Stimulated activated naive CD8-positive, alpha-beta T cell treated with anti-CD3 and anti-CD28 coated beads, Interleukin-15, amount 100 ng/mL, for 72 hours (primary cell): ENCODE measurements at regions not wholly inside any gene's neighbourhood (a gene's known extent, or its start where the extent isn't known, plus 50 kb on each side); places are given as distances from the start of the nearest gene placed in this dataset.

ENCODE experiments used
- ATAC-seq: fragments of 150-1000 bp; cut with Tn5 transposase; 2 replicates; pipeline ENCODE4 v1.10.0; 2021; ENCODE audit warnings: mild to moderate bottlenecking, moderate library complexity
- DNase-seq, 2 donors: peaks; one replicate each; pipeline ENCODE4 v3.0.0; 2021 to 2022
- H3K27ac Mint-ChIP-seq, 2 donors: one replicate each; pipeline ENCODE4 v1.8.0; 2022; ENCODE audit warnings: mild to moderate bottlenecking in 2 of 2, mixed read lengths in 2 of 2, moderate library complexity in 2 of 2
- H3K27me3 Mint-ChIP-seq: one replicate; pipeline ENCODE4 v1.8.0; 2022; ENCODE audit warnings: mixed read lengths
- H3K4me1 Mint-ChIP-seq: one replicate; pipeline ENCODE4 v1.8.0; 2022; ENCODE audit warnings: mild to moderate bottlenecking, mixed read lengths
- H3K4me3 Mint-ChIP-seq, 2 donors: one replicate each; pipeline ENCODE4 v1.8.0; 2022; ENCODE audit warnings: mild to moderate bottlenecking in 2 of 2, mixed read lengths in 2 of 2, moderate library complexity in 1 of 2
- H3K9me3 Mint-ChIP-seq, 2 donors: one replicate each; pipeline ENCODE4 v1.8.0; 2022; ENCODE audit warnings: mixed read lengths in 2 of 2

- no peak for DNase-seq
- Mint-ChIP-seq H3K9me3 (no peaks in the 10 kb centered on the region), H3K27ac (peak overlapping the region in 1 of 2 donors; percentile 58), H3K4me3 (peak overlapping the region; percentile 89 to 96), H3K27me3 (no peaks in the 10 kb centered on the region), H3K4me1 (peaks cover 92% of the 10 kb centered on the region)
- no peak for ATAC-seq
These were observed 112.9 kb upstream of the ARHGEF3 start for GRCh38 chr3:56914646-56915045.

- ATAC-seq (no peak), DNase-seq (no peak)
- Mint-ChIP-seq H3K9me3 (no peaks in the 10 kb centered on the region), H3K4me3 (no peak overlapping the region), H3K27me3 (no peaks in the 10 kb centered on the region), H3K27ac (no peak overlapping the region), H3K4me1 (peaks cover 83% of the 10 kb centered on the region)
These were observed 109.6 kb upstream of the ARHGEF3 start for GRCh38 chr3:56911363-56911762.

DNA sequence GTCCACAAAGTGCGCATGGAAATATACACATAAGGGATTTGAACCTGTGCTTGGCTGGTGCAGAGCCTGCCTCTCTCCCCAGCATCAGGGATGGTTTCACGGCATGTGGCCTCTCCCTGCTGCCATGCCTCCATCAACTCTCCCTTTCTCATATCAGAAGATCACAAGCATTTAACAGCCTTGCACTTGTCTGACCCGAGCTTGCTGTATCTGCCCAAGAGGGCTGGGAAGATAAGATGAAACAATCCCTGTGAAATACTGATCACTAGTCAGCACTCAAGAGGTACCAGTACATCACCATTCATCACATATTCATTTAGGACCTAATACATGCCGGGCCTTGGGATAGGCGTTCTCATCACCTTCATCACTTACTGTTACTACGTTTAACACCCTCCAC lies 107.6 kb upstream of the ARHGEF3 start:
- H3K4me3 Mint-ChIP-seq: no peak overlapping the region
- peaks cover 79% of the 10 kb centered on the region for H3K4me1 Mint-ChIP-seq
- H3K9me3 Mint-ChIP-seq: no peaks in the 10 kb centered on the region
- H3K27ac Mint-ChIP-seq: no peak overlapping the region
- H3K27me3 Mint-ChIP-seq: no peaks in the 10 kb centered on the region
- ATAC-seq (no peak), DNase-seq (no peak)

GRCh38 chr3:56908004-56908403 lies 106.3 kb upstream of the ARHGEF3 start:
- H3K9me3 Mint-ChIP-seq: no peaks in the 10 kb centered on the region
- H3K27ac Mint-ChIP-seq: peak overlapping the region in 1 of 2 donors; percentile 19
- ATAC-seq (no peak), DNase-seq (no peak)
- H3K4me3 Mint-ChIP-seq: no peak overlapping the region
- no peaks in the 10 kb centered on the region for H3K27me3 Mint-ChIP-seq
- H3K4me1 Mint-ChIP-seq: peaks cover 73% of the 10 kb centered on the region

DNA sequence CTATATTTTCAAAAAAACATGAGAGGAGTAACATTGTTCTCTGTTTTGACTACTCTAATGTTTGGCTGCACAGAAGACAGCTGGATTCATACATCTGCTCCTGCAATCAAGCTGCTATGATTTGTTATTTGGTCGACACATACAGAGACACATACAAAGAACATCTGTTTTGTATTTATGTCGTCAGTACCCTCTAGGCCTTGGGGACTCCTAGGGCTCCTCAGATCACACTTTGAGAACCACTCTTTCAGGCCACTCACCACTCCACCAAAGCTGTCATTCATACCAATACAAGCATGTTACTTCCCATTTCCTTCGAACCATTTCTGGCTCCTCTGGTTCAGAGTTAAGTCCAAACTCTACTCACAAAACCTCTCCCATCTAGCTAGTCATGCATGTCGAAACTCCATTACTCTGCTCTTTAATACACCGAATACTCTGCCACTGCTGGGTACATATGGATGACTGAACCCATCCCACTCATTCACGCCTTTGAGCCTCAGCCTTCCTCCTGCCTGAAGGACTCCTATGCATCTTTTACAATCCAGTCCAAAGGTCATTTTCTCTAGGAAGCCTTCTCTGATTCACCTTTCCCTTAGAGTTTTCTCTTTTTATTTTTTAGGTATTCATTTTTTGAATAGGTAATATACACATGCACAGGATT lies 102.9 kb upstream of the ARHGEF3 start:
- Mint-ChIP-seq H3K4me3 (no peak overlapping the region), H3K9me3 (no peaks in the 10 kb centered on the region), H3K27ac (no peak overlapping the region), H3K4me1 (peaks cover 78% of the 10 kb centered on the region), H3K27me3 (no peaks in the 10 kb centered on the region)
- no peak for DNase-seq
- ATAC-seq: no peak

DNA sequence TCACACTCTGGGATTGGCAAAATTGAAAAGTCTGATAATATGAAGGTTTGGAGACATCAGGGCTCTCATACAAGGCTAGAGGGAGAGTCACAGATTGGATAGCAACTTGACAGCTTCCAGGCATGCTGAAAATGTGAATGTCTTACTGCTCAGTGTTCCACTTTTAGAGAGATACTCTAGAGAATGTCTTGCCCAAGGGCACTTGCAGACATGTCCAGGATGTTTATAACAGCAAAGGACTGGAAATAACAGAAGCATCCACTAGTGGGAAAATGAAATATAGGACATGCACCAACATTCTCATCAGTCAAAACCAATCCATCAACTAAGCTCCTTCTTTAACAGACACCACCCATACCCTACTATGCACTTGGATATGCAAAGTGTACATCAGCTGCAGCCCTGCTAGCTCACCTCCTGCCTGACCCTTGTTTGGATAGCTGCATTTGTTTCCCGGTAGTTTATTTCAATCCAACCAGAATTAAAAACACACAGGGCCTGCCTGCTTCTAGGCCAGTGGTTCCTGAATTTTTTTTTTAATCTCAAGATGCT lies 101.6 kb upstream of the ARHGEF3 start:
- H3K27ac Mint-ChIP-seq: peak overlapping the region; percentile 1 to 36
- DNase-seq: no peak
- H3K4me1 Mint-ChIP-seq: peaks cover 77% of the 10 kb centered on the region
- no peak for ATAC-seq
- no peak overlapping the region for H3K4me3 Mint-ChIP-seq
- H3K27me3 Mint-ChIP-seq: no peaks in the 10 kb centered on the region
- no peaks in the 10 kb centered on the region for H3K9me3 Mint-ChIP-seq

DNA sequence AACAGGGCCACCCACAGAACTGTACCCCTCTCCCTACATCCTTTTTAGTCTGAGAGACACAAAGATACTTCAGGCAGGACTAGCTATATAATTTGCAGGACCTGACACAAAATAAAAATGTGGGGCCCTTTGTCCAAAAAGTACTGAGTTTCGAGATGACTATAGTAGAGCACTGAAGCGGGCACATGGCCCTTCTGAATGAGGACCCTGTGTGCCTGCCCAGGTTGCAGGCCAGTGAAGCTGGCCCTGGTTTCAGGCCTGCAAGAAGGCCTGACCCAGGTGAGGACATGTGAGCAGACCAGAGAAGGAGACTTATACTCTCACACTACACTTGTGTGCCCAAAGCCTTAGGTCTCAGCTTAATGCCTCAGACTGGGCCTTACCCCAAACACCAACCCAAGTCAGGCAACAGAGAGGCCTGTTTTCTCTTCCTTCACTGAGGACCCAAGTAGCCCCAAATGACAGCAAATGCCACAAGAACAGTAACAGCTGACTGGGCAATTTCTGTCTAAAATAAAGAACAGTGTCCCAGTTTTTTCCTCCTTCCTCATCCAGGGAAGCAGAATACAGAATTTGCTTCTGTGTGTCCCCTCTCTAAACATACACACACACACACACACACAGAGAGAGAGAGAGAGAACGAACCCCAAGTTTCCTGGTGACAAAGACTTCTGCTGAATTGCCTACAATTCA lies 100.9 kb upstream of the ARHGEF3 start:
- H3K27ac Mint-ChIP-seq: peak overlapping the region; percentile 0 to 1
- ATAC-seq: no peak

DNA sequence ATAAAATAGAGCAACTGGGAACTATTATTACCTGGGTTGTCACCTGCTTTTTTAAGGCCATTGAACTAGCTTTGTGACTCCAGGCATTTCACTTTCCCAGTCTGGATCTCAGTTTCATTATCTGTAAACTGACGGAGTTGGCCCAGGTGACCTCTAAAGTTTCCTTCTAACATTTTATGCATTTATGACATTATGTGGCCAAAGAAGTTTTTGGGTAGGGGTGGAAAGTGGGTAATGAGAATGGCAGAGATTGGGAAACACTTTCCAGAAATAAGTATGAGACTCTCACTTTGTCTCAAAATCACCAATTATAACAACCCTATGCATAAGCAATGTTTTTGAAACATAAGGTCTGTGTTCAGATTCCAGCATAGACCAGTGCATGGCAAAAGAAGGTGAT lies 99.1 kb upstream of the ARHGEF3 start:
- Mint-ChIP-seq H3K9me3 (no peaks in the 10 kb centered on the region), H3K4me1 (peaks cover 75% of the 10 kb centered on the region), H3K27ac (no peak overlapping the region), H3K27me3 (no peaks in the 10 kb centered on the region), H3K4me3 (no peak overlapping the region)
- no peak for ATAC-seq
- DNase-seq: no peak

More for the DNA sequence above, 100.9 kb upstream of the ARHGEF3 start:
- no peaks in the 10 kb centered on the region for H3K27me3 Mint-ChIP-seq
- DNase-seq: no peak
- H3K4me1 Mint-ChIP-seq: peaks cover 71% of the 10 kb centered on the region
- no peak overlapping the region for H3K4me3 Mint-ChIP-seq
- no peaks in the 10 kb centered on the region for H3K9me3 Mint-ChIP-seq

DNA sequence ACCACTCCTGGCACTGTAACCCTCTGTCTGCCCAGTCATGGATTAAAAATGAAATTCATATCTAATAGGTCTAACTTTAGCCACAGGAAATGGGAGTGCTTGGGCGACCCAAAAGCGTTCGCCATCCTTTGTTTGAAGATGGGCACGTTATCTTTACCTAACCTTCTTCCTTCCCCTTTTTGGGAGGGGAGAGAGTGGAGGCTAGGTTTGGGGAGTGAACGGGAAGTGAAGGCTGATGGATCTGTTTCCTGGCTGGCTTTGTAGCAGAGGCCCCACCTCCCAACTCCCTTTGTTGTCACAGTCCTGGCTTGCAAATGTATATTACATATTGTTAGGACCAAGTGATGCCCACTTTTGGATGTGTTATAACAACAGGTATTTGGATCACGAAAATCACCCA lies 98.1 kb upstream of the ARHGEF3 start:
- Mint-ChIP-seq H3K27ac (no peak overlapping the region), H3K9me3 (no peaks in the 10 kb centered on the region), H3K4me1 (peaks cover 75% of the 10 kb centered on the region), H3K4me3 (no peak overlapping the region), H3K27me3 (no peaks in the 10 kb centered on the region)
- ATAC-seq: no peak
- DNase-seq: no peak

- DNase-seq (no peak), ATAC-seq (no peak)
- Mint-ChIP-seq H3K4me1 (peaks cover 79% of the 10 kb centered on the region), H3K4me3 (no peak overlapping the region), H3K27me3 (no peaks in the 10 kb centered on the region), H3K27ac (no peak overlapping the region), H3K9me3 (no peaks in the 10 kb centered on the region)
These were observed 97.3 kb upstream of the ARHGEF3 start for GRCh38 chr3:56899078-56899477.

DNA sequence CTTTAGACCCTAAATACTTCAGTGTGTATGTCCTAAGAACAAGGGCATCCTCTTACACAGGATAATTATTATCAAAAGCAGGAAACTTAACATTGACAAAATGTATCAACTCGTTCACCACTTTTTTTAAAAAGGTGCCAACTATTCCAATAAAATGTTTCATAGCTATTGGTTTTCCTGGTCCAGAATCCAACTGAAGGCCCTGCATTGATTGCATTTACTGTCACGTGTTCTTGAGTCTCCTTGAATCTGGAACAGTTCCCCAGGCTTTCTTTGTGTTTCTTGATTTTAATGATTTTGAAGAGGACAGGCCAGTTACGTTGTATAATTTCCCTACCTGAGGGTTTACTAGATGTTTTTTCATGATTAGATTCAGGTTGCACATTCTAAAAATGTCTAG lies 94.6 kb upstream of the ARHGEF3 start:
- Mint-ChIP-seq H3K9me3 (no peaks in the 10 kb centered on the region), H3K27me3 (no peaks in the 10 kb centered on the region), H3K4me1 (peaks cover 79% of the 10 kb centered on the region), H3K4me3 (no peak overlapping the region), H3K27ac (no peak overlapping the region)
- DNase-seq: no peak
- no peak for ATAC-seq

DNA sequence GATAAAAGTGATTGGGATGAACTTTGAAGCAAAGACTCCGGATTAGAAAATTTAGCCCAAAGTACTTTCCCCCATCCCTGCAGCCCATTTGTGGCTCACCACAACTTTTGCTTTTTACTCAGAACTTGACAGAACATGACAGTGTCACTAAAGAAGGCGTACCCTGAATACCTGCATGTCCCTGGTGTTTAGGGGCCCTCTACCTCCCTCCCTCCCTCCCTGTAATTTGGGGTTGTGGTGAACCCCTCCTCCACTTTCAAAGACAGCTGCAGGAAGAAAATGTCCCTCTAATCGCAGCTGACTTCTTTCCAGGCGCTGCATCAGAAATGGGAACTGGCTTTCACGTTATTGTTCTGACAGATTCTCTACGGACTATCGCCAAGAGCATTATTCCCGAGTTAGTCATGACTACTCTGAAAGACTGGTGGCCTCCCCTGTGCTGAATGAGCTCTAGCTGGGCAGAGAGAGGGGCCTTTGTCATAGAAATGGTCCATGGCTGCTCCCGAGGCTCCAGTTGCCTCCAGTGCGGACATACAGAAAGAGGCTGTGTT lies 93.2 kb upstream of the ARHGEF3 start:
- peak in 1 of 2 donors; percentile 46 for DNase-seq
- ATAC-seq: peak; percentile 94
- Mint-ChIP-seq H3K27me3 (no peaks in the 10 kb centered on the region), H3K4me1 (peaks cover 83% of the 10 kb centered on the region), H3K4me3 (peak overlapping the region; percentile 62 to 73), H3K9me3 (no peaks in the 10 kb centered on the region), H3K27ac (no peak overlapping the region)

GRCh38 chr3:56890448-56891091 lies 88.8 kb upstream of the ARHGEF3 start:
- peak overlapping the region; percentile 3 to 65 for H3K27ac Mint-ChIP-seq
- DNase-seq (no peak), ATAC-seq (no peak)
- H3K4me1 Mint-ChIP-seq: peaks cover 94% of the 10 kb centered on the region
- no peaks in the 10 kb centered on the region for H3K9me3 Mint-ChIP-seq
- no peaks in the 10 kb centered on the region for H3K27me3 Mint-ChIP-seq
- peak overlapping the region; percentile 58 to 63 for H3K4me3 Mint-ChIP-seq

DNA sequence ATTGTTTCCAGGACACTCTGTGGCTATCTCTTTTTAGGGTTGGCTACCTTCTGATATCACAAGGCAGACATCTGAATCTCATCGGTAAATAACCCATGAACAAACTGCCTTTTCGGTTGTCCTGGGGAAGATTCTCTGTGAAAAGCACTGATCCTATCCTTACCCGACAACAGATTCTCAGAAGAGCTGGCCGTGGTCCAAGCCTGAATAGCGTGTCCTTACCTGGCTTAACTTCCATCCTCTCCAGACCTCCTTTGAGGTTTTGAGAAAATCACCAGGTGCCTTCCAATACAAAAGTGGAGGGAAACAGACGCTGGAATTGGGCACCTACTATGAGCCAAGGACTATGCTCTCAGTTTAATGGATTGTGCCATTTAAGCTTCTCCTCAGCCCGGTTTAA lies 87.4 kb upstream of the ARHGEF3 start:
- Mint-ChIP-seq H3K9me3 (no peaks in the 10 kb centered on the region), H3K27ac (no peak overlapping the region), H3K4me3 (no peak overlapping the region), H3K27me3 (no peaks in the 10 kb centered on the region), H3K4me1 (peaks cover 93% of the 10 kb centered on the region)
- ATAC-seq (no peak), DNase-seq (no peak)

- Mint-ChIP-seq H3K27ac (peak overlapping the region; percentile 72 to 86), H3K4me1 (peaks cover 92% of the 10 kb centered on the region)
These were observed 85.8 kb upstream of the ARHGEF3 start for GRCh38 chr3:56887402-56888025.

More at GRCh38 chr3:56887402-56888025, 85.8 kb upstream of the ARHGEF3 start:
- Mint-ChIP-seq H3K27me3 (no peaks in the 10 kb centered on the region), H3K4me3 (peak overlapping the region; percentile 55 to 76), H3K9me3 (no peaks in the 10 kb centered on the region)
- ATAC-seq (peak; percentile 88), DNase-seq (peak in 1 of 2 donors; percentile 47)
